HepG2 (cell line): ENCODE measurements at regions not wholly inside any gene's neighbourhood (a gene's known extent, or its start where the extent isn't known, plus 50 kb on each side); places are given as distances from the start of the nearest gene placed in this dataset.

Experiments
- FOXC1 ChIP-seq: sonication (generic); formaldehyde crosslinking; IDR thresholded peaks from 2 replicates; pipeline ENCODE4 v1.8.0; 2022; ENCODE audit warnings: mild to moderate bottlenecking, missing genetic modification reagents, borderline replicate concordance
- GABPA ChIP-seq, 2 experiments: IDR thresholded peaks; 2 replicates each; pipeline ENCODE4 v1.6.1; 2011 to 2016; ENCODE audit warnings: low read depth in 2 of 2, low read length in 1 of 2, missing biosample characterization in 1 of 2, missing genetic modification characterization in 1 of 2
- HOXA3 ChIP-seq: sonication (generic); formaldehyde crosslinking; IDR thresholded peaks from 2 replicates; pipeline ENCODE4 v1.5.0; 2020; ENCODE audit warnings: missing genetic modification reagents
- MAF1 ChIP-seq: sonication (generic); formaldehyde crosslinking; IDR thresholded peaks from 2 replicates; pipeline ENCODE4 v1.5.0; 2020; ENCODE audit warnings: missing genetic modification reagents, borderline replicate concordance
- MBNL3 ChIP-seq: fragments of 250-450 bp; sonication (Bioruptor Pico); conservative IDR thresholded peaks from 2 replicates; pipeline ENCODE4 v1.8.0; 2022; ENCODE audit warnings: mild to moderate bottlenecking, inconsistent platforms
- NCOR1 ChIP-seq: fragments of 200-600 bp; sonication (generic); IDR thresholded peaks from 2 replicates; pipeline ENCODE4 v1.7.0; 2017; ENCODE audit warnings: antibody characterized with exemption, low read length, borderline replicate concordance
- PHF8 ChIP-seq: sonication (generic); formaldehyde crosslinking; IDR thresholded peaks from 2 replicates; pipeline ENCODE4 v1.5.0; 2020; ENCODE audit warnings: missing genetic modification reagents
- SAP130 ChIP-seq: IDR thresholded peaks from 2 replicates; pipeline ENCODE4 v1.6.1; 2016; ENCODE audit warnings: low read depth
- ZNF121 ChIP-seq: sonication (generic); formaldehyde crosslinking; IDR thresholded peaks from 2 replicates; pipeline ENCODE4 v1.5.0; 2020; ENCODE audit warnings: mild to moderate bottlenecking, missing genetic modification reagents
- ZNF230 ChIP-seq: sonication (generic); formaldehyde crosslinking; IDR thresholded peaks from 2 replicates; pipeline ENCODE4 v1.4.0; 2020; ENCODE audit warnings: mild to moderate bottlenecking, missing genetic modification reagents
- ZNF263 ChIP-seq: sonication (generic); formaldehyde crosslinking; IDR thresholded peaks from 2 replicates; pipeline ENCODE4 v1.4.0; 2020; ENCODE audit warnings: missing genetic modification reagents
- ZNF296 ChIP-seq: sonication (generic); formaldehyde crosslinking; conservative IDR thresholded peaks from 2 replicates; pipeline ENCODE4 v1.5.0; 2020; ENCODE audit warnings: mild to moderate bottlenecking, missing genetic modification reagents
- ZNF382 ChIP-seq: sonication (generic); formaldehyde crosslinking; IDR thresholded peaks from 2 replicates; pipeline ENCODE4 v1.5.0; 2020; ENCODE audit warnings: missing genetic modification reagents, mild to moderate bottlenecking, borderline replicate concordance
- ZNF776 ChIP-seq: sonication (generic); formaldehyde crosslinking; IDR thresholded peaks from 2 replicates; pipeline ENCODE4 v1.4.0; 2020; ENCODE audit warnings: mild to moderate bottlenecking, missing genetic modification reagents
- ZNF782 ChIP-seq: sonication (generic); formaldehyde crosslinking; IDR thresholded peaks from 2 replicates; pipeline ENCODE4 v1.4.0; 2020; ENCODE audit warnings: missing genetic modification reagents, mild to moderate bottlenecking, borderline replicate concordance
- TF ChIP-seq, protein P1 (sequence below), 2 experiments: sonication (generic) in 1 of 2; formaldehyde crosslinking in 1 of 2; IDR thresholded peaks; 2 replicates each; pipeline versions ENCODE4 v1.4.0 to v1.6.1; 2016 to 2020; ENCODE audit warnings: borderline replicate concordance in 1 of 2, low read depth in 1 of 2, mild to moderate bottlenecking in 1 of 2, missing genetic modification reagents in 1 of 2
- TF ChIP-seq, protein P2 (sequence below): sonication (generic); formaldehyde crosslinking; IDR thresholded peaks from 2 replicates; pipeline ENCODE4 v1.4.0; 2020; ENCODE audit warnings: mild to moderate bottlenecking, missing genetic modification reagents
- TF ChIP-seq, protein P3 (sequence below): sonication (generic); formaldehyde crosslinking; IDR thresholded peaks from 2 replicates; pipeline ENCODE4 v1.8.1; 2023; ENCODE audit warnings: mild to moderate bottlenecking, moderate library complexity, missing genetic modification reagents
- TF ChIP-seq, protein P4 (sequence below): sonication (generic); formaldehyde crosslinking; IDR thresholded peaks from 2 replicates; pipeline ENCODE4 v1.5.0; 2020; ENCODE audit warnings: missing genetic modification reagents
- TF ChIP-seq, protein P5 (sequence below): sonication (generic); formaldehyde crosslinking; IDR thresholded peaks from 2 replicates; pipeline ENCODE4 v1.5.0; 2020; ENCODE audit warnings: mild to moderate bottlenecking, missing genetic modification reagents, borderline replicate concordance

DNA sequence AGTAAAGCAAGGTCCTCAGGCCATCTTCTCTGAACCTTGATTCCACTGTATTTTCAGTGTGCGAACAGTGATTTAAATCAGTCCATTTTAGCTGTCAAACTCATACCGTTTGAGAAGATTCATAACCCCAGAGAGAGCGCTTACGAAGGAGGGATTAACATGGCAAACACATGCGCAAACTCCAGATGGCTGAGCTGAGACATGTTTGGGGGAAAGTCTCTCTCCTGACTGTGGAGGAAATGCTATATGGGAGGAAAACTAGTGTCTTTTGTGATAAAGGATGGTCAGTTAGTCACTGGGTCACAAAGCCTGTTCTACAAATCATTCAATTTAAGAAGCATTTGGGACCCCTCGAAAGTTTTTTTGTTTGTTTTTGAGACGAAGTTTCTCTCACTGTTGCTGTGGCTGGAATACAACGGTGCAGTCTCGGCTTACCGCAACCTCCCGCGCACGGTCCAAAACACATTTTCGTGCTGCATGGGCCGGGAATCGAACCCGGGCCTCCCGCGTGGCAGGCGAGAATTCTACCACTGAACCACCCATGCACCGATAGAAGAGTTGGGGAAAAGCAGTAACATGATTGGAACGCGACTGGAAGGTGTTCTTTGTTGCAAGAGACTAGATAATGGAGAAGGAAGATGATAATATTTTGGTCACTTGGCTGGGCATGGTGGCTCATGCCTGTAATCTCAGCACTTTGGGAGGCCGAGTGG, 58.4 kb upstream of the CXADR start (continued):
- TF ChIP-seq, protein P1, sequence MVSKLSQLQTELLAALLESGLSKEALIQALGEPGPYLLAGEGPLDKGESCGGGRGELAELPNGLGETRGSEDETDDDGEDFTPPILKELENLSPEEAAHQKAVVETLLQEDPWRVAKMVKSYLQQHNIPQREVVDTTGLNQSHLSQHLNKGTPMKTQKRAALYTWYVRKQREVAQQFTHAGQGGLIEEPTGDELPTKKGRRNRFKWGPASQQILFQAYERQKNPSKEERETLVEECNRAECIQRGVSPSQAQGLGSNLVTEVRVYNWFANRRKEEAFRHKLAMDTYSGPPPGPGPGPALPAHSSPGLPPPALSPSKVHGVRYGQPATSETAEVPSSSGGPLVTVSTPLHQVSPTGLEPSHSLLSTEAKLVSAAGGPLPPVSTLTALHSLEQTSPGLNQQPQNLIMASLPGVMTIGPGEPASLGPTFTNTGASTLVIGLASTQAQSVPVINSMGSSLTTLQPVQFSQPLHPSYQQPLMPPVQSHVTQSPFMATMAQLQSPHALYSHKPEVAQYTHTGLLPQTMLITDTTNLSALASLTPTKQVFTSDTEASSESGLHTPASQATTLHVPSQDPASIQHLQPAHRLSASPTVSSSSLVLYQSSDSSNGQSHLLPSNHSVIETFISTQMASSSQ (IDR thresholded peaks at IDR 0.05; ENCODE audit: low read depth) = peak; percentile 65; the same call in 1 of the 2 replicates
- TF ChIP-seq, protein P1 (CRISPR knock-in tag; IDR thresholded peaks at IDR 0.05; ENCODE audit: borderline replicate concordance) = peak; percentile 72; the same call in 1 of the 2 replicates
- TF ChIP-seq ZNF230 (0 out of 2 replicates have a peak, but pooled peaks have one; percentile 47), MBNL3 (CRISPR knock-in tag) (no peak), ZNF296 (no peak), ZNF782 (CRISPR knock-in tag) (peak; percentile 95; the same call in 1 of the 2 replicates), ZNF263 (peak; percentile 19; the same call in 1 of the 2 replicates), MAF1 (CRISPR knock-in tag) (peak; percentile 99), GABPA (IDR thresholded peaks at IDR 0.05; ENCODE audit: low read depth, low read length) (no peak), GABPA (CRISPR knock-in tag; IDR thresholded peaks at IDR 0.05; ENCODE audit: low read depth) (no peak), FOXC1 (CRISPR knock-in tag) (peak; percentile 96; the same call in 1 of the 2 replicates), NCOR1 (peak; percentile 73; the same call in 1 of the 2 replicates), ZNF382 (no peak), ZNF776 (no peak), HOXA3 (peak; percentile 82), SAP130 (CRISPR knock-in tag) (peak; percentile 65), PHF8 (peak; percentile 60), ZNF121 (CRISPR knock-in tag) (peak; percentile 67)
- TF ChIP-seq, protein P2, sequence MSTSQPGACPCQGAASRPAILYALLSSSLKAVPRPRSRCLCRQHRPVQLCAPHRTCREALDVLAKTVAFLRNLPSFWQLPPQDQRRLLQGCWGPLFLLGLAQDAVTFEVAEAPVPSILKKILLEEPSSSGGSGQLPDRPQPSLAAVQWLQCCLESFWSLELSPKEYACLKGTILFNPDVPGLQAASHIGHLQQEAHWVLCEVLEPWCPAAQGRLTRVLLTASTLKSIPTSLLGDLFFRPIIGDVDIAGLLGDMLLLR (CRISPR knock-in tag) = no peak
- TF ChIP-seq, protein P3, sequence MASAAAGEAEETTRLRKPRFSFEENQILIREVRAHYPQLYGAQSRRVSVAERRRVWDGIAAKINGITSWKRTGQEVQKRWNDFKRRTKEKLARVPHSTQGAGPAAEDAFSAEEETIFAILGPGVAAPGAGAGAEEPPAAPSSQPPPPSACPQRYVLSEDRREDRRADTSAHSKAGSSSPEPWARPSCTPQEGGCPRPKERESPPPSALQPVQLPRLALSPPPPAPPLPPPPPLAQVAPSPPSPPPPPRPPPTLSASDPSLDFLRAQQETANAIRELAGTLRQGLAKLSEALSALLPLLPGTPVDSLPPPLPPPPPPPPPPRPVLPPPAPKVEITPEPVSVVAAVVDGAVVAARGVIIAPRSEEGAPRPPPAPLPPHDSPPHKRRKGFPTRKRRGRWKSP (CRISPR knock-in tag) = peak; percentile 89
- TF ChIP-seq, protein P4, sequence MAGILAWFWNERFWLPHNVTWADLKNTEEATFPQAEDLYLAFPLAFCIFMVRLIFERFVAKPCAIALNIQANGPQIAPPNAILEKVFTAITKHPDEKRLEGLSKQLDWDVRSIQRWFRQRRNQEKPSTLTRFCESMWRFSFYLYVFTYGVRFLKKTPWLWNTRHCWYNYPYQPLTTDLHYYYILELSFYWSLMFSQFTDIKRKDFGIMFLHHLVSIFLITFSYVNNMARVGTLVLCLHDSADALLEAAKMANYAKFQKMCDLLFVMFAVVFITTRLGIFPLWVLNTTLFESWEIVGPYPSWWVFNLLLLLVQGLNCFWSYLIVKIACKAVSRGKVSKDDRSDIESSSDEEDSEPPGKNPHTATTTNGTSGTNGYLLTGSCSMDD (CRISPR knock-in tag) = no peak
- TF ChIP-seq, protein P5, sequence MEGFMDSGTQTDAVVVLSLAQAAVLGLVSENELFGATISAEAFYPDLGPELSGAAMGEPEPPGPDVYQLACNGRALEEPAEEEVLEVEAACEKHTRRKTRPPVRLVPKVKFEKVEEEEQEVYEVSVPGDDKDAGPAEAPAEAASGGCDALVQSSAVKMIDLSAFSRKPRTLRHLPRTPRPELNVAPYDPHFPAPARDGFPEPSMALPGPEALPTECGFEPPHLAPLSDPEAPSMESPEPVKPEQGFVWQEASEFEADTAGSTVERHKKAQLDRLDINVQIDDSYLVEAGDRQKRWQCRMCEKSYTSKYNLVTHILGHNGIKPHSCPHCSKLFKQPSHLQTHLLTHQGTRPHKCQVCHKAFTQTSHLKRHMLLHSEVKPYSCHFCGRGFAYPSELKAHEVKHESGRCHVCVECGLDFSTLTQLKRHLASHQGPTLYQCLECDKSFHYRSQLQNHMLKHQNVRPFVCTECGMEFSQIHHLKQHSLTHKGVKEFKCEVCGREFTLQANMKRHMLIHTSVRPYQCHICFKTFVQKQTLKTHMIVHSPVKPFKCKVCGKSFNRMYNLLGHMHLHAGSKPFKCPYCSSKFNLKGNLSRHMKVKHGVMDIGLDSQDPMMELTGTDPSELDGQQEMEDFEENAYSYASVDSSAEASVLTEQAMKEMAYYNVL = peak; percentile 81
